ENCODE measurements at regions not wholly inside any gene's neighbourhood (a gene's known extent, or its start where the extent isn't known, plus 50 kb on each side); places are given as distances from the start of the nearest gene placed in this dataset.
A peak's percentile ranks its signal among the peaks of the same experiment; 100 is the strongest.
"Not testable (repeated sequence)": the region's sequence is repeated elsewhere in the genome, so short reads cannot be mapped to it uniquely, and the experiment has no call there.

DNA sequence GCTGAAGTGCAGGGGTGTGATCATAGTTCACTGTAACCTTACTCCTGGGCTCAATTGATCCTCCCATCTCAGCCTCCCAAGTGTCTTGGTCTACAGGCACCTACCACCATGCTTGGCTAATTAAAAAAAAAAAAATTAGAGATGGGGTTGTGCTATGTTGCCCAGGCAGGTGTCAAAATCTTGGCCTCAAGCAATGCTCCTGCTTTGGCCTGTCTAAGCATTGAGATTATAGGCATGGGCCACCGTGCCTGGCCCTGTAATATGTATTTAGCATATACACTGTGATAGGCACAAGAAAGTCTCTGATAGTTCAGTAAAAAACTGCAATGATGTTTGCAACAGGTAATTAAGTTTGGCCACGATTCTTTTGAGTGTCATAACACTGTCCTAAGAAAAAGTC lies 1658.4 kb downstream of the SPATA31A7 start:
- intact Hi-C loops (cut with micrococcal nuclease); CTCF ChIA-PET; H3K36me3 Mint-ChIP-seq (ENCODE audit: insufficient read depth, unreplicated experiment); H3K9me3 Mint-ChIP-seq (ENCODE audit: unreplicated experiment); DNase-seq (ENCODE audit: unreplicated experiment); H3K4me3 Mint-ChIP-seq (ENCODE audit: unreplicated experiment); BruUV-seq (replicated peaks); H3K27ac Mint-ChIP-seq (ENCODE audit: low read depth, unreplicated experiment); H3K4me1 Mint-ChIP-seq (ENCODE audit: insufficient read depth, unreplicated experiment); POLR2A ChIA-PET: not testable (repeated sequence)
- peaks cover 31% of the 10 kb centered on the region for H3K27me3 Mint-ChIP-seq (ENCODE audit: insufficient read depth, unreplicated experiment)

DNA sequence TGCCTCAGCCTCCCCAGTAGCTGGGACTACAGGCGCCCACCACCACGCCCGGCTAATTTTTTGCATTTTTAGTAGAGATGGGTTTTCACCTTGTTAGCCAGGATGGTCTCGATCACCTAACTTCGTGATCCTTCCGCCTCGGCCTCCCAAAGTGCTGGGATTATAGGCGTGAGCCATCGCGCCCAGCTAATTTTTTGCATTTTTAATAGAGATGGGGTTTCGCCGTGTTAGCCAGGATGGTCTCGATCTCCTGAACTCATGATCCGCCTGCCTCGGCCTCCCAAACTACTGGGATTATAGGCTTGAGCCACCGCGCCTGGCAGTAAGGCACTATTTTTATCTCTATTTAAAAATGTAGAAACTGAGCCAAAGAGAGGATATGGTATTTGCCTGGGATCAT lies 1660.2 kb downstream of the SPATA31A7 start:
- intact Hi-C loops (cut with micrococcal nuclease); BruUV-seq (replicated peaks); H3K9me3 Mint-ChIP-seq (ENCODE audit: unreplicated experiment); POLR2A ChIA-PET; H3K4me1 Mint-ChIP-seq (ENCODE audit: insufficient read depth, unreplicated experiment); DNase-seq (ENCODE audit: unreplicated experiment); CTCF ChIA-PET; H3K27ac Mint-ChIP-seq (ENCODE audit: low read depth, unreplicated experiment); H3K36me3 Mint-ChIP-seq (ENCODE audit: insufficient read depth, unreplicated experiment); H3K4me3 Mint-ChIP-seq (ENCODE audit: unreplicated experiment): not testable (repeated sequence)
- H3K27me3 Mint-ChIP-seq (ENCODE audit: insufficient read depth, unreplicated experiment) = peaks cover 27% of the 10 kb centered on the region

DNA sequence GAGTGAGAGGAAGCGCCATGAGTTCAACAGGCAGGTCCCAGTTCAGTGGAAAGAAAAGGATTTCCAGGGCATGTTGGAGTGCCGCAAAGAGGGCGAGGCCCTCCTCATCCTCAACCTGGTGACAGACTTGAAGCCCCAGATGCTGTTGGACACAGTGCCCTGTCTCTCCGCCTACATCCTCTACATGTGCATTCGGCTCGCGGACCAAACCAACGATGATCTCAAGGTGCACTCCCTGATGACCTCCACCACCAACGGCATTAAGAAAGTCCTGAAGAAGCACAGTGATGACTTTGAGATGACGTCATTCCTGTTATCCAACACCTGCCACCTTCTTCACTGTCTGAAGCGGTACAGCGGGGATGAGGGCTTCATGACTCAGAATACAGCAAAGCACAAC lies 1667.4 kb downstream of the SPATA31A7 start:
- H3K9me3 Mint-ChIP-seq (ENCODE audit: unreplicated experiment); H3K4me1 Mint-ChIP-seq (ENCODE audit: insufficient read depth, unreplicated experiment); CTCF ChIA-PET; H3K36me3 Mint-ChIP-seq (ENCODE audit: insufficient read depth, unreplicated experiment); BruUV-seq (replicated peaks); H3K4me3 Mint-ChIP-seq (ENCODE audit: unreplicated experiment); DNase-seq (ENCODE audit: unreplicated experiment); intact Hi-C loops (cut with micrococcal nuclease); POLR2A ChIA-PET; H3K27ac Mint-ChIP-seq (ENCODE audit: low read depth, unreplicated experiment): not testable (repeated sequence)
- peaks cover 42% of the 10 kb centered on the region for H3K27me3 Mint-ChIP-seq (ENCODE audit: insufficient read depth, unreplicated experiment)

DNA sequence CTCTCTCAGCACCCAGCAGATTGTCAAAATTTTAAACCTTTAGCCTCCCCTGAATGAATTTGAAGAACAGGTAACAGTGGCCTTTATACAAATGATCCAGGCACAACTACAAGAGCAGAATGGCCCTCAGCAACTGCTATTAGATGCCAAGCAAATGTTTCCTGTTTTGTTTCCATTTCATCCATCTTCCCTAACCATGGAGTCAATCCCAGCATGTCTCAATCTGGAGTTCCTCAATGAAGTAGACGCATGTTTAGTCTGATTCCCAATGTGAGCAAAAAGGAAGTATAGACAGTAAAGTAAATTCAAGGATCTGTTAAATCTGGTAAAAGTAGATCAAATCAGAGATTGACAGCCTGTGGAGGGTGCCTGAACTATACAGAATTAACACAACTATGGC lies 1668.4 kb downstream of the SPATA31A7 start:
- POLR2A ChIA-PET; intact Hi-C loops (cut with micrococcal nuclease); CTCF ChIA-PET; H3K27ac Mint-ChIP-seq (ENCODE audit: low read depth, unreplicated experiment); H3K36me3 Mint-ChIP-seq (ENCODE audit: insufficient read depth, unreplicated experiment); H3K9me3 Mint-ChIP-seq (ENCODE audit: unreplicated experiment); H3K4me3 Mint-ChIP-seq (ENCODE audit: unreplicated experiment); H3K4me1 Mint-ChIP-seq (ENCODE audit: insufficient read depth, unreplicated experiment); DNase-seq (ENCODE audit: unreplicated experiment); BruUV-seq (replicated peaks): not testable (repeated sequence)
- peaks cover 42% of the 10 kb centered on the region for H3K27me3 Mint-ChIP-seq (ENCODE audit: insufficient read depth, unreplicated experiment)

DNA sequence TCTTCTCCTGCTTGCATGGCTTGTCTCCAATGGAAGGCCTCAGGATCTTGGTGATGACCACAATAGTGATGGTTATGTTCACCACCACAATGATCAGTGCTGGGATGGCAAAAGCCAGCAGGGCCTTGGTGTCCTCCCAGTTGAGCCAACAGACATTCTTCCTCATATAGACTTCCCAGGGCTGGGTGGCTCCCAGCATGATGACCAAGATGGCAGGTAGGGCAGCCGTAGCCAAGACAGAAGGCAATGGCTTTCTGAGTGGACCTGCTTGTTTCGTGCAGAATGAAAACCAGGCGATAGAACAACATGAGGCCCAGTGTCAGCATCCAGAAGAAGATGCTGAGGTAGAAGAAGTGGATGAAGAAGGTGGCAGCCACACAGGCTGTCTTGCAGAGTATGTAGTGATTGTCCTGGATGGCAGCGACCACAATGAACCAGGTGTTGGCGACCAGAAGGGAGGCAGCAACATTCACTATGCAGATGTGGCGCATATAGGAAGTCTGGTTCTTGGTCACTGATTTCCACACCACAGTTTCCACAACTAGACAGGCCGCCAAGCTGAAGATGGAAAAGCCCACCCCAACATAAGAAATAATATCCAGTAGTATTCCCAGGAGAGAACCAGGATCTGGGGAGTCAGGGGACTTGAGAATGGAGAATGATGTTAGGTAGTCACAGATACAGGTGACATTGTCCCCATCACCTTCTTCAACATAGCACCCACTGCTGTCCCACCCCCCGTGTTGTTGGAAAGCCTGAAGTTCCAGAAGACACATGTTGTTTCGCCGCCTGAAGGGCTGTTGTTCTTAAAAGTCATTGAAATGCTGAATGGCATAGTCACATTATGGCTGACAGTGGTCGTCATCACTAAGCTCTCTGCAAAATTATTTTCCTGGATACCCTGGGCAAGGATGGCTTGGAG lies 1671.4 kb downstream of the SPATA31A7 start:
- H3K9me3 Mint-ChIP-seq (ENCODE audit: unreplicated experiment); H3K36me3 Mint-ChIP-seq (ENCODE audit: insufficient read depth, unreplicated experiment); intact Hi-C loops (cut with micrococcal nuclease); BruUV-seq (replicated peaks); DNase-seq (ENCODE audit: unreplicated experiment); H3K27ac Mint-ChIP-seq (ENCODE audit: low read depth, unreplicated experiment); POLR2A ChIA-PET; H3K4me3 Mint-ChIP-seq (ENCODE audit: unreplicated experiment); H3K4me1 Mint-ChIP-seq (ENCODE audit: insufficient read depth, unreplicated experiment); CTCF ChIA-PET: not testable (repeated sequence)
- H3K27me3 Mint-ChIP-seq (ENCODE audit: insufficient read depth, unreplicated experiment) = peaks cover 66% of the 10 kb centered on the region

DNA sequence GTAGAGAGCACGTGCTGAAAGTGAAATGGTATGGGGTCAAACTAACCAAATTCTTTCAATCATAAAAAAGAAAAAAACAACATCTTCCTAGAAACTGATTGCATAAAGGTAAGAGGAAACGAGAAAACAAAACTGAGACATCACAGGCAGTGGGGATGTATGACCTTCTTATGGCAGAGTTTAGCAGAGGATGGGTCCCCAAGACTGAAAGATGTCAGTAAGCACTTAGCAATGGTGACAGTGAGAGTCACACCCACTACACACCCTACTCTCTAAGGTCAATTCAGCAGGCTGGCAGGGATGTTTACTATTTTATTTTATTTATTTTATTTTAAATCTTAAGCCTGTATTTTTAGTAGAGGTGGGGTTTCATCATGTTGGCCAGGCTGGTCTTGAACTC lies 1672.3 kb downstream of the SPATA31A7 start:
- POLR2A ChIA-PET; intact Hi-C loops (cut with micrococcal nuclease); H3K36me3 Mint-ChIP-seq (ENCODE audit: insufficient read depth, unreplicated experiment); H3K9me3 Mint-ChIP-seq (ENCODE audit: unreplicated experiment); DNase-seq (ENCODE audit: unreplicated experiment); H3K4me1 Mint-ChIP-seq (ENCODE audit: insufficient read depth, unreplicated experiment); CTCF ChIA-PET; H3K4me3 Mint-ChIP-seq (ENCODE audit: unreplicated experiment); BruUV-seq (replicated peaks); H3K27ac Mint-ChIP-seq (ENCODE audit: low read depth, unreplicated experiment): not testable (repeated sequence)
- peaks cover 74% of the 10 kb centered on the region for H3K27me3 Mint-ChIP-seq (ENCODE audit: insufficient read depth, unreplicated experiment)

DNA sequence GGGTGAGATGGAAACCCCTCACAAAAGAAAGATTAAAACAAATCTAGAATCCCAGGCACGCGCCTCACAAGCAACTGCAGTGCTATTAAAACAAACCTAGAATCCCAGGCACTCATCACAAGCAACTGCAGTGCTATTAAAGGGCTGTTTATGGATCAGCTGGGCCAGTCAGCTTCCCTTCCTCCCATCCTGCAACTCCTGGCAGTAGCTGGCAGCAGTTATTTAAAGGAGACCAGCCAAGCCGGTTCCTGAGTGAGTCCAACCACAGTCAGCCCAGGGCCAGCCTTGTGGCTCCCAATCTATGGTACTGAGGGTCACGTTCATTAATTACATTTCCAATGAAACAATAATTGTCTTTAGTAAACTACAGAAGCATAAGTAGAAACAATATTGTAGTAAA lies 1673.5 kb downstream of the SPATA31A7 start:
- H3K27ac Mint-ChIP-seq (ENCODE audit: low read depth, unreplicated experiment) = not testable (repeated sequence)
- peaks cover 73% of the 10 kb centered on the region for H3K27me3 Mint-ChIP-seq (ENCODE audit: insufficient read depth, unreplicated experiment)

DNA sequence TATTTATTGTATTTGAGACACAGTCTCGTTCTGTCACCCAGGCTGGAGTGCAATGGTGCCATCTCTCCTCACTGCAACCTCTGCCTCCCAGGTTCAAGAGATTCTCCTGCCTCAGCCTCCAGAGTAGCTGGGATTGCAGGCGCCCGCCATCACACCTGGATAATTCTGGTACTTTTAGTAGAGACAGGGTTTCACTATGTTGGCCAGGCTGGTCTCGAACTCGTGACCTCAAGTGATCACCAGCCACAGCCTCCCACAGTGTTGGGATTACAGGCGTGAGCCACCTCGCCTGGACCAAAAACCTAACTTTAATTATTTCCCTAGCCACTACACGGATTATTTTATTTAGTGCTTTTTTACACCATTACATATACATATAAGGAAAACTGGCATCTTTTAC lies 1674.0 kb downstream of the SPATA31A7 start:
- H3K9me3 Mint-ChIP-seq (ENCODE audit: unreplicated experiment); POLR2A ChIA-PET; H3K27ac Mint-ChIP-seq (ENCODE audit: low read depth, unreplicated experiment); BruUV-seq (replicated peaks); H3K4me3 Mint-ChIP-seq (ENCODE audit: unreplicated experiment); H3K36me3 Mint-ChIP-seq (ENCODE audit: insufficient read depth, unreplicated experiment); H3K4me1 Mint-ChIP-seq (ENCODE audit: insufficient read depth, unreplicated experiment); CTCF ChIA-PET; DNase-seq (ENCODE audit: unreplicated experiment); intact Hi-C loops (cut with micrococcal nuclease): not testable (repeated sequence)
- H3K27me3 Mint-ChIP-seq (ENCODE audit: insufficient read depth, unreplicated experiment) = peaks cover 74% of the 10 kb centered on the region

More for the DNA sequence above, 1673.5 kb downstream of the SPATA31A7 start:
- H3K4me1 Mint-ChIP-seq (ENCODE audit: insufficient read depth, unreplicated experiment); H3K9me3 Mint-ChIP-seq (ENCODE audit: unreplicated experiment); CTCF ChIA-PET; H3K36me3 Mint-ChIP-seq (ENCODE audit: insufficient read depth, unreplicated experiment); POLR2A ChIA-PET; intact Hi-C loops (cut with micrococcal nuclease); BruUV-seq (replicated peaks); H3K4me3 Mint-ChIP-seq (ENCODE audit: unreplicated experiment); DNase-seq (ENCODE audit: unreplicated experiment): not testable (repeated sequence)

DNA sequence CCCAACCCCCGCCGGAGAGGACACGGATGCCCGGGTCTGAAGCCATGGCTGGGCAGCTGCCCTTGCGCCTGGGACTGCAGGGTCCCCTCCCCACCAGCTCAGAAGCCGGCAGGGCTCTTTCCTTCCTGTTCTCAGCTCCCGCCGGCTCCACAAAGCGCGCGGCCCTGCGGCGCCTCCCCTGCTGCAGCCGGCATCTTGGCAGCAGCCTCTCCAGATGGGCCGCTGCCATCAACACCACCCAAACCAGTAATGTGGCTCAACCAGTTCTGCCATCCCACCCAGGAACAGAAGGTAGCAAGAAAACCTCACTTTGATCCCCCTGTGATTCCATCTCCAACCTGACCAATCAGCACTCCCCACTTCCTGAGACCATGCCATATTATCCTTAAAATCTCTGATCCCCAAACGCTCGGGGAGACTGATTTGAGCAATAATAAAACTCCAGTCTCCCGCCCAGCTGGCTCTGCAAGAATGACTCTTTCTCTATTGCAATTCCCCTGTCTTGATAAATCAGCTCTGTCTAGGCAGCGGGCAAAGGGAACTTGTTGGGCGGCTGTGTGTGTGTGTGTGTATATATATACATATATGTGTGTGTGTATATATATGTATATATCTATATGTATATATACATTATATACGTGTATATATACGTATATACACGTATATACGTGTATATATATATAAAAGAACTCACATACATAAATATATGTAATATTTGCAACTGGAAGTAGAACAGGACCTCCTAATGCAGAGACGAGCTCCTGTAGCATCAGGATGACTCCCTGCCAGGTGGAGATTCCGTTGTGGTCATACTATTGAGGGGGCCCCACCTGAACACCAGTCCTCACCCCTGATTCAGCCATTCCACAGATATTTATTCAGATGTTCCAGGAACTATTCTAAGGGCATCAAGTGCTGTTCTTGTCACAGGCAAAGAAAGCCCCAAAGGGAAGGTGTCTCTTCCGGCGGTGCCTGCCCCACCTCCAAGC lies 1674.9 kb downstream of the SPATA31A7 start:
- H3K4me3 Mint-ChIP-seq (ENCODE audit: unreplicated experiment) = peak overlapping the region; percentile 3
- DNase-seq (ENCODE audit: unreplicated experiment); intact Hi-C loops (cut with micrococcal nuclease); BruUV-seq (replicated peaks); POLR2A ChIA-PET; H3K4me1 Mint-ChIP-seq (ENCODE audit: insufficient read depth, unreplicated experiment); H3K9me3 Mint-ChIP-seq (ENCODE audit: unreplicated experiment); H3K36me3 Mint-ChIP-seq (ENCODE audit: insufficient read depth, unreplicated experiment); CTCF ChIA-PET; H3K27ac Mint-ChIP-seq (ENCODE audit: low read depth, unreplicated experiment): not testable (repeated sequence)
- peaks cover 80% of the 10 kb centered on the region for H3K27me3 Mint-ChIP-seq (ENCODE audit: insufficient read depth, unreplicated experiment)

Data from MCF 10A (cell line).